HepG2 (cell line): ENCODE measurements at regions not wholly inside any gene's neighbourhood (a gene's known extent, or its start where the extent isn't known, plus 50 kb on each side); places are given as distances from the start of the nearest gene placed in this dataset.
A peak's percentile ranks its signal among the peaks of the same experiment; 100 is the strongest.

Source experiments
- BRD4 ChIP-seq: sonication (generic); formaldehyde crosslinking; IDR thresholded peaks from 2 replicates; pipeline ENCODE4 v1.4.0; 2020; ENCODE audit warnings: missing genetic modification reagents
- CREB1 ChIP-seq, 2 experiments: fragments of 450-650 bp in 1 of 2; IDR thresholded peaks; 2 replicates each; pipeline ENCODE4 v1.6.1; 2016 to 2017; ENCODE audit warnings: control low read depth in 1 of 2, mild to moderate bottlenecking in 1 of 2, missing compliant biosample characterization in 1 of 2, missing genetic modification characterization in 1 of 2
- ERF ChIP-seq: IDR thresholded peaks from 2 replicates; pipeline ENCODE4 v1.6.1; 2018; ENCODE audit warnings: missing biosample characterization, missing genetic modification reagents
- GFI1 ChIP-seq: sonication (generic); formaldehyde crosslinking; IDR thresholded peaks from 2 replicates; pipeline ENCODE4 v1.5.0; 2020; ENCODE audit warnings: missing genetic modification reagents, mild to moderate bottlenecking, borderline replicate concordance
- SMC3 ChIP-seq: IDR thresholded peaks from 2 replicates; pipeline ENCODE4 v1.6.1; 2011; ENCODE audit warnings: low read length, improper control_type of control experiment
- ZNF354B ChIP-seq: sonication (generic); formaldehyde crosslinking; IDR thresholded peaks from 2 replicates; pipeline ENCODE4 v1.8.0; 2022; ENCODE audit warnings: mild to moderate bottlenecking, missing genetic modification reagents
- ZNF768 ChIP-seq: sonication (generic); formaldehyde crosslinking; IDR thresholded peaks from 2 replicates; pipeline ENCODE4 v1.4.0; 2020; ENCODE audit warnings: missing genetic modification reagents
- TF ChIP-seq, protein P1 (sequence below): sonication (generic); formaldehyde crosslinking; IDR thresholded peaks from 2 replicates; pipeline ENCODE4 v1.4.0; 2020; ENCODE audit warnings: missing genetic modification reagents
- TF ChIP-seq, protein P2 (sequence below): sonication (generic); formaldehyde crosslinking; IDR thresholded peaks from 2 replicates; pipeline ENCODE4 v1.4.0; 2020; ENCODE audit warnings: missing genetic modification reagents
- TF ChIP-seq, protein P3 (sequence below): IDR thresholded peaks from 2 replicates; pipeline ENCODE4 v1.6.1; 2016; ENCODE audit warnings: low read depth, control low read depth

DNA sequence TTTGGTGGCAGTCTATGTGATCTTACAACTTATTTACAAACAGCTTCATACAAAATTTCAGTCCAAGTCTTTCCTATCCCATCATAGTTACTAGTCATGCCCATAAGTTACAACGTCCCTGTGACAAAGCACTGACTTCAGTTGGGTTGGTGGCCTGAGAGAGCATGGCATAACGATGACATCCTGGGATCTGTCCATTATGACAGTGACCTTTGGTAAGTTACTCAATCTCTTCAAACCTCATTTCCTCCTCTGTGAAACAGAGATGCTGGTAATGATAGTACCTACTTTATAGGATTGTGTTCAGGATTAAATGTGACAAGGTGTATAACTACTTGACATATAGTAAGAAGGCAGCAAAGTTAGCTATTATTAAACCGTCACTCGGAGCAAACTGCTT is 55.4 kb upstream of the ATP5MC3 start (continued):
- TF ChIP-seq, protein P1, sequence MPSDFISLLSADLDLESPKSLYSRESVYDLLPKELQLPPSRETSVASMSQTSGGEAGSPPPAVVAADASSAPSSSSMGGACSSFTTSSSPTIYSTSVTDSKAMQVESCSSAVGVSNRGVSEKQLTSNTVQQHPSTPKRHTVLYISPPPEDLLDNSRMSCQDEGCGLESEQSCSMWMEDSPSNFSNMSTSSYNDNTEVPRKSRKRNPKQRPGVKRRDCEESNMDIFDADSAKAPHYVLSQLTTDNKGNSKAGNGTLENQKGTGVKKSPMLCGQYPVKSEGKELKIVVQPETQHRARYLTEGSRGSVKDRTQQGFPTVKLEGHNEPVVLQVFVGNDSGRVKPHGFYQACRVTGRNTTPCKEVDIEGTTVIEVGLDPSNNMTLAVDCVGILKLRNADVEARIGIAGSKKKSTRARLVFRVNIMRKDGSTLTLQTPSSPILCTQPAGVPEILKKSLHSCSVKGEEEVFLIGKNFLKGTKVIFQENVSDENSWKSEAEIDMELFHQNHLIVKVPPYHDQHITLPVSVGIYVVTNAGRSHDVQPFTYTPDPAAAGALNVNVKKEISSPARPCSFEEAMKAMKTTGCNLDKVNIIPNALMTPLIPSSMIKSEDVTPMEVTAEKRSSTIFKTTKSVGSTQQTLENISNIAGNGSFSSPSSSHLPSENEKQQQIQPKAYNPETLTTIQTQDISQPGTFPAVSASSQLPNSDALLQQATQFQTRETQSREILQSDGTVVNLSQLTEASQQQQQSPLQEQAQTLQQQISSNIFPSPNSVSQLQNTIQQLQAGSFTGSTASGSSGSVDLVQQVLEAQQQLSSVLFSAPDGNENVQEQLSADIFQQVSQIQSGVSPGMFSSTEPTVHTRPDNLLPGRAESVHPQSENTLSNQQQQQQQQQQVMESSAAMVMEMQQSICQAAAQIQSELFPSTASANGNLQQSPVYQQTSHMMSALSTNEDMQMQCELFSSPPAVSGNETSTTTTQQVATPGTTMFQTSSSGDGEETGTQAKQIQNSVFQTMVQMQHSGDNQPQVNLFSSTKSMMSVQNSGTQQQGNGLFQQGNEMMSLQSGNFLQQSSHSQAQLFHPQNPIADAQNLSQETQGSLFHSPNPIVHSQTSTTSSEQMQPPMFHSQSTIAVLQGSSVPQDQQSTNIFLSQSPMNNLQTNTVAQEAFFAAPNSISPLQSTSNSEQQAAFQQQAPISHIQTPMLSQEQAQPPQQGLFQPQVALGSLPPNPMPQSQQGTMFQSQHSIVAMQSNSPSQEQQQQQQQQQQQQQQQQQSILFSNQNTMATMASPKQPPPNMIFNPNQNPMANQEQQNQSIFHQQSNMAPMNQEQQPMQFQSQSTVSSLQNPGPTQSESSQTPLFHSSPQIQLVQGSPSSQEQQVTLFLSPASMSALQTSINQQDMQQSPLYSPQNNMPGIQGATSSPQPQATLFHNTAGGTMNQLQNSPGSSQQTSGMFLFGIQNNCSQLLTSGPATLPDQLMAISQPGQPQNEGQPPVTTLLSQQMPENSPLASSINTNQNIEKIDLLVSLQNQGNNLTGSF, result no peak
- TF ChIP-seq, protein P2, sequence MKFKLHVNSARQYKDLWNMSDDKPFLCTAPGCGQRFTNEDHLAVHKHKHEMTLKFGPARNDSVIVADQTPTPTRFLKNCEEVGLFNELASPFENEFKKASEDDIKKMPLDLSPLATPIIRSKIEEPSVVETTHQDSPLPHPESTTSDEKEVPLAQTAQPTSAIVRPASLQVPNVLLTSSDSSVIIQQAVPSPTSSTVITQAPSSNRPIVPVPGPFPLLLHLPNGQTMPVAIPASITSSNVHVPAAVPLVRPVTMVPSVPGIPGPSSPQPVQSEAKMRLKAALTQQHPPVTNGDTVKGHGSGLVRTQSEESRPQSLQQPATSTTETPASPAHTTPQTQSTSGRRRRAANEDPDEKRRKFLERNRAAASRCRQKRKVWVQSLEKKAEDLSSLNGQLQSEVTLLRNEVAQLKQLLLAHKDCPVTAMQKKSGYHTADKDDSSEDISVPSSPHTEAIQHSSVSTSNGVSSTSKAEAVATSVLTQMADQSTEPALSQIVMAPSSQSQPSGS (CRISPR knock-in tag), result no peak
- TF ChIP-seq ERF (CRISPR knock-in tag) (no peak), CREB1 (IDR thresholded peaks at IDR 0.05) (0 out of 2 replicates have a peak, but pooled peaks have one; percentile 24), CREB1 (CRISPR knock-in tag; IDR thresholded peaks at IDR 0.05) (no peak), GFI1 (CRISPR knock-in tag) (no peak), BRD4 (CRISPR knock-in tag) (no peak), ZNF768 (CRISPR knock-in tag) (no peak), ZNF354B (CRISPR knock-in tag) (no peak), SMC3 (no peak)
- TF ChIP-seq, protein P3, sequence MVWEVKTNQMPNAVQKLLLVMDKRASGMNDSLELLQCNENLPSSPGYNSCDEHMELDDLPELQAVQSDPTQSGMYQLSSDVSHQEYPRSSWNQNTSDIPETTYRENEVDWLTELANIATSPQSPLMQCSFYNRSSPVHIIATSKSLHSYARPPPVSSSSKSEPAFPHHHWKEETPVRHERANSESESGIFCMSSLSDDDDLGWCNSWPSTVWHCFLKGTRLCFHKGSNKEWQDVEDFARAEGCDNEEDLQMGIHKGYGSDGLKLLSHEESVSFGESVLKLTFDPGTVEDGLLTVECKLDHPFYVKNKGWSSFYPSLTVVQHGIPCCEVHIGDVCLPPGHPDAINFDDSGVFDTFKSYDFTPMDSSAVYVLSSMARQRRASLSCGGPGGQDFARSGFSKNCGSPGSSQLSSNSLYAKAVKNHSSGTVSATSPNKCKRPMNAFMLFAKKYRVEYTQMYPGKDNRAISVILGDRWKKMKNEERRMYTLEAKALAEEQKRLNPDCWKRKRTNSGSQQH (CRISPR knock-in tag), result no peak
- TF ChIP-seq, all 625 proteins: peak for 3
